ENCODE measurements at regions not wholly inside any gene's neighbourhood (a gene's known extent, or its start where the extent isn't known, plus 50 kb on each side); places are given as distances from the start of the nearest gene placed in this dataset.
"Not testable (repeated sequence)": the region's sequence is repeated elsewhere in the genome, so short reads cannot be mapped to it uniquely, and the experiment has no call there.

GRCh38 chr5:130897537-130898195, 267.4 kb downstream of the HINT1 start:
- H3K27me3 Mint-ChIP-seq (ENCODE audit: low read depth); POLR2A ChIA-PET; ATAC-seq: not testable (repeated sequence)
- CTCF ChIA-PET: interaction anchor here (1.0 kb wide), 1 partner anchor 26 kb away, joined by 10 read pairs; no protein-coding TSS in a partner anchor
- Mint-ChIP-seq H3K27ac (peak overlapping the region; percentile 50), H3K4me3 (peak overlapping the region; percentile 66), H3K9me3 (peaks cover 31% of the 10 kb centered on the region), H3K36me3 (peaks cover 27% of the 10 kb centered on the region), H3K4me1 (peaks cover 19% of the 10 kb centered on the region)
- peak; percentile 79; the same call in 1 of the 2 replicates for TF ChIP-seq ZNF281 (CRISPR knock-in tag; IDR thresholded peaks at IDR 0.05)
- peak; percentile 73; the same call in 1 of the 2 replicates for TF ChIP-seq FOXK1 (CRISPR knock-in tag; IDR thresholded peaks at IDR 0.05)
- peak; percentile 65; the same call in 1 of the 2 replicates for TF ChIP-seq FOXP1 (CRISPR knock-in tag; IDR thresholded peaks at IDR 0.05; ENCODE audit: borderline replicate concordance)
- DNase-seq (ENCODE audit: low spot score): peak; percentile 39

GRCh38 chr5:130897181-130897536, 267.9 kb downstream of the HINT1 start:
- DNase-seq (ENCODE audit: low spot score); POLR2A ChIA-PET; ATAC-seq; H3K27me3 Mint-ChIP-seq (ENCODE audit: low read depth): not testable (repeated sequence)
- Mint-ChIP-seq H3K4me3 (peak overlapping the region; percentile 66), H3K9me3 (peaks cover 31% of the 10 kb centered on the region), H3K4me1 (peaks cover 22% of the 10 kb centered on the region), H3K27ac (peak overlapping the region; percentile 50), H3K36me3 (peaks cover 24% of the 10 kb centered on the region)
- CTCF ChIA-PET: interaction anchor here (1.0 kb wide), 1 partner anchor 26 kb away, joined by 10 read pairs; no protein-coding TSS in a partner anchor

GRCh38 chr5:130896636-130897035, 268.4 kb downstream of the HINT1 start:
- peaks cover 31% of the 10 kb centered on the region for H3K9me3 Mint-ChIP-seq
- H3K36me3 Mint-ChIP-seq: peaks cover 24% of the 10 kb centered on the region
- 0 out of 2 replicates have a peak overlapping the region, but pooled peaks have one; percentile 47 for H3K27ac Mint-ChIP-seq
- TF ChIP-seq RELA (CRISPR knock-in tag; IDR thresholded peaks at IDR 0.05; ENCODE audit: borderline replicate concordance) (no peak), USF2 (CRISPR knock-in tag; IDR thresholded peaks at IDR 0.05) (no peak), GTF2I (CRISPR knock-in tag; conservative IDR thresholded peaks at IDR 0.05) (no peak), MYBL2 (CRISPR knock-in tag; IDR thresholded peaks at IDR 0.05) (no peak), MXD4 (CRISPR knock-in tag; IDR thresholded peaks at IDR 0.05; ENCODE audit: borderline replicate concordance) (no peak), TEAD4 (CRISPR knock-in tag; IDR thresholded peaks at IDR 0.05) (no peak), ZNF416 (CRISPR knock-in tag; IDR thresholded peaks at IDR 0.05) (no peak), IRF2 (CRISPR knock-in tag; IDR thresholded peaks at IDR 0.05; ENCODE audit: borderline replicate concordance, low read depth) (no peak), E2F1 (CRISPR knock-in tag; IDR thresholded peaks at IDR 0.05) (no peak), ZSCAN18 (CRISPR knock-in tag; IDR thresholded peaks at IDR 0.05) (no peak), FOXJ3 (CRISPR knock-in tag; IDR thresholded peaks at IDR 0.05; ENCODE audit: borderline replicate concordance) (no peak), NR2C2 (CRISPR knock-in tag; IDR thresholded peaks at IDR 0.05) (no peak), SOX15 (CRISPR knock-in tag; IDR thresholded peaks at IDR 0.05) (no peak), TEAD1 (CRISPR knock-in tag; IDR thresholded peaks at IDR 0.05) (no peak), CREM (CRISPR knock-in tag; IDR thresholded peaks at IDR 0.05) (no peak), OVOL2 (CRISPR knock-in tag; IDR thresholded peaks at IDR 0.05; ENCODE audit: borderline replicate concordance) (no peak), ATF2 (CRISPR knock-in tag; IDR thresholded peaks at IDR 0.05; ENCODE audit: borderline replicate concordance, low read depth) (no peak), FOXK1 (CRISPR knock-in tag; IDR thresholded peaks at IDR 0.05) (no peak)
- H3K4me3 Mint-ChIP-seq: peak overlapping the region; percentile 66
- CTCF ChIA-PET: no interaction called here
- peaks cover 22% of the 10 kb centered on the region for H3K4me1 Mint-ChIP-seq
- POLR2A ChIA-PET: no interaction called here
- H3K27me3 Mint-ChIP-seq (ENCODE audit: low read depth): no peaks in the 10 kb centered on the region; the same call in 1 of the 2 replicates
- DNase-seq (ENCODE audit: low spot score) (no peak), ATAC-seq (no peak)
